Activated T-cell treated with anti-CD3 and anti-CD28 coated beads for 4 hours (primary cell): ENCODE measurements at regions not wholly inside any gene's neighbourhood (a gene's known extent, or its start where the extent isn't known, plus 50 kb on each side); places are given as distances from the start of the nearest gene placed in this dataset.
"Not testable (repeated sequence)": the region's sequence is repeated elsewhere in the genome, so short reads cannot be mapped to it uniquely, and the experiment has no call there.

Experiments used
- DNase-seq: peaks from one replicate; pipeline ENCODE4 v3.0.0-alpha.2; 2020

GRCh38 chr4:27986476-27986875, 1125.8 kb downstream of the STIM2 start:
- no peak for DNase-seq

GRCh38 chr4:28001698-28002097, 1141.1 kb downstream of the STIM2 start:
- DNase-seq = no peak

GRCh38 chr4:28004520-28004919, 1143.9 kb downstream of the STIM2 start:
- no peak for DNase-seq

- no peak for DNase-seq
Observed at GRCh38 chr4:28006021-28006420, 1145.4 kb downstream of the STIM2 start.

- no peak for DNase-seq
Observed at GRCh38 chr4:28007693-28008092, 1147.1 kb downstream of the STIM2 start.

GRCh38 chr4:28009541-28009940, 1148.9 kb downstream of the STIM2 start:
- DNase-seq = no peak

- no peak for DNase-seq
Observed at GRCh38 chr4:28010577-28011240, 1150.1 kb downstream of the STIM2 start.

GRCh38 chr4:28014469-28014868, 1153.8 kb downstream of the STIM2 start:
- no peak for DNase-seq

- no peak for DNase-seq
Observed at GRCh38 chr4:28015996-28016395, 1155.4 kb downstream of the STIM2 start.

- DNase-seq = not testable (repeated sequence)
Observed at GRCh38 chr4:28038253-28038652, 1177.6 kb downstream of the STIM2 start.

GRCh38 chr4:28062562-28062961, 1201.9 kb downstream of the STIM2 start:
- DNase-seq = no peak

GRCh38 chr4:28073860-28074555, 1213.4 kb downstream of the STIM2 start:
- DNase-seq = no peak

- DNase-seq = no peak
Observed at GRCh38 chr4:28075401-28075956, 1214.8 kb downstream of the STIM2 start.

GRCh38 chr4:28077203-28077602, 1216.6 kb downstream of the STIM2 start:
- not testable (repeated sequence) for DNase-seq

- no peak for DNase-seq
Observed at GRCh38 chr4:28082686-28083390, 1222.2 kb downstream of the STIM2 start.

- no peak for DNase-seq
Observed at GRCh38 chr4:28092610-28093009, 1232.0 kb downstream of the STIM2 start.

GRCh38 chr4:28093071-28093470, 1232.4 kb downstream of the STIM2 start:
- no peak for DNase-seq

- no peak for DNase-seq
Observed at GRCh38 chr4:28101583-28101982, 1240.9 kb downstream of the STIM2 start.

GRCh38 chr4:28105271-28105859, 1244.7 kb downstream of the STIM2 start:
- DNase-seq = no peak

GRCh38 chr4:28106155-28106554, 1245.5 kb downstream of the STIM2 start:
- DNase-seq = no peak

- no peak for DNase-seq
Observed at GRCh38 chr4:28109801-28110200, 1249.2 kb downstream of the STIM2 start.

GRCh38 chr4:28112691-28113335, 1252.2 kb downstream of the STIM2 start:
- DNase-seq = not testable (repeated sequence)

GRCh38 chr4:28113586-28113985, 1252.9 kb downstream of the STIM2 start:
- DNase-seq = not testable (repeated sequence)
